ENCODE measurements at regions not wholly inside any gene's neighbourhood (a gene's known extent, or its start where the extent isn't known, plus 50 kb on each side); places are given as distances from the start of the nearest gene placed in this dataset.
"Not testable (repeated sequence)": the region's sequence is repeated elsewhere in the genome, so short reads cannot be mapped to it uniquely, and the experiment has no call there.

- DNase-seq (ENCODE audit: low read depth in 4 of 4, low spot score in 3 of 4) = no peak
Measured at GRCh38 chr10:124155781-124156435, 62.5 kb upstream of the CHST15 start.

- DNase-seq (ENCODE audit: low read depth in 4 of 4, low spot score in 3 of 4) = no peak
Measured at GRCh38 chr10:124153023-124153826, 59.8 kb upstream of the CHST15 start.

GRCh38 chr10:124152139-124153022 is 59.0 kb upstream of the CHST15 start:
- DNase-seq (ENCODE audit: low read depth in 4 of 4, low spot score in 3 of 4) = no peak

GRCh38 chr10:124151466-124152095 is 58.2 kb upstream of the CHST15 start:
- no peak for DNase-seq (ENCODE audit: low read depth in 4 of 4, low spot score in 3 of 4)

- no peak for DNase-seq (ENCODE audit: low read depth in 4 of 4, low spot score in 3 of 4)
Measured at GRCh38 chr10:124150807-124151417, 57.5 kb upstream of the CHST15 start.

GRCh38 chr10:124150189-124150806 is 56.9 kb upstream of the CHST15 start:
- no peak for DNase-seq (ENCODE audit: low read depth in 4 of 4, low spot score in 3 of 4)

GRCh38 chr10:124149189-124150042 is 56.0 kb upstream of the CHST15 start:
- no peak for DNase-seq (ENCODE audit: low read depth in 4 of 4, low spot score in 3 of 4)

GRCh38 chr10:124148509-124149188 is 55.3 kb upstream of the CHST15 start:
- not testable (repeated sequence) for DNase-seq (ENCODE audit: low read depth in 4 of 4, low spot score in 3 of 4)

- no peak for DNase-seq (ENCODE audit: low read depth in 4 of 4, low spot score in 3 of 4)
Measured at GRCh38 chr10:124146483-124146882, 53.1 kb upstream of the CHST15 start.

GRCh38 chr10:124145109-124145870 is 51.9 kb upstream of the CHST15 start:
- no peak for DNase-seq (ENCODE audit: low read depth in 4 of 4, low spot score in 3 of 4)

GRCh38 chr10:124144536-124144935 is 51.1 kb upstream of the CHST15 start:
- no peak for DNase-seq (ENCODE audit: low read depth in 4 of 4, low spot score in 3 of 4)

- DNase-seq (ENCODE audit: low read depth in 4 of 4, low spot score in 3 of 4) = no peak
Measured at GRCh38 chr10:124143721-124144120, 50.3 kb upstream of the CHST15 start.
